Dermis microvascular lymphatic vessel endothelial cell (primary cell): ENCODE measurements at regions not wholly inside any gene's neighbourhood (a gene's known extent, or its start where the extent isn't known, plus 50 kb on each side); places are given as distances from the start of the nearest gene placed in this dataset.

Experiments used
- DNase-seq, 2 donors: peaks; one replicate each; pipeline versions ENCODE4 v3.0.0 to v3.0.0-alpha.2; 2010; ENCODE audit warnings: low read depth in 2 of 2

DNA sequence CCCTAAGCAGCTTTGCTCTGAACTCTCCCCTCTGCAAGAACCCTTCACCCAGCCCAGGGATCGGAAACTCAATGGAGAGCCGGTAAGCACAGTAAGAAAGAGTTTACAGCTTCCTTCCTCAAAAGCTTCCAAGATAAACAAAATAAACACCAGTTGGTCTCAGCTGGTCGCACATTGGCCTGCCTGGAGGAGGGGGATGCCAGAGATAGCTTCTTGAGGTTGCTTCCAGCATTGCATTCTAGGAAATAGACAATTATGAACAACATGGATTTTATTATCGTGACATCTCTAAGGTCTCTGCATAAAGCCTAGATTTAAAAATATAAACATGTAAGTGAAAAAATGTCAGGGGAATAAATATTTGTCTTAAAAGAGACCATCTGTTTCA is 141.5 kb upstream of the PKDCC start:
- DNase-seq, result peak in 1 of 2 donors; percentile 26

DNA sequence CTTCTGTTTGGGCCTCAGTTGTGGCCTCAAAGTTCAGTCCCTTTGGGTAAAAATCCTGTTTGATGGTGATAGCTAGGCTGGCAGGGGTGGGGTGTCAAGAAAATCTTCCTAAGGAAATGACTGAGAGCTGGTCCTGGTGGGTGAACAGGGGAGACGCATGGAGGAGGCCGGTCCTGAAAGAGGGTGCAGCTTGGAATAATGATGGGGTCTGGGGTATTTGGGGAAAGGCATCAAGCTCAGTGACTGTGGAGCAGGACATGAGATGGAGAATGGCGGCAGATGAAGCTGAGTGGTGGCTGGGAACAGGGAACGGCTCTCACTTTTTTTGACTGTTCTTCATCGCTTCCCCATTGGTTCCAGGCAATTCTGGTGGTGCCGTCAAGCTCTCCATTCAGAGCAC is 140.7 kb upstream of the PKDCC start:
- DNase-seq, result no peak

DNA sequence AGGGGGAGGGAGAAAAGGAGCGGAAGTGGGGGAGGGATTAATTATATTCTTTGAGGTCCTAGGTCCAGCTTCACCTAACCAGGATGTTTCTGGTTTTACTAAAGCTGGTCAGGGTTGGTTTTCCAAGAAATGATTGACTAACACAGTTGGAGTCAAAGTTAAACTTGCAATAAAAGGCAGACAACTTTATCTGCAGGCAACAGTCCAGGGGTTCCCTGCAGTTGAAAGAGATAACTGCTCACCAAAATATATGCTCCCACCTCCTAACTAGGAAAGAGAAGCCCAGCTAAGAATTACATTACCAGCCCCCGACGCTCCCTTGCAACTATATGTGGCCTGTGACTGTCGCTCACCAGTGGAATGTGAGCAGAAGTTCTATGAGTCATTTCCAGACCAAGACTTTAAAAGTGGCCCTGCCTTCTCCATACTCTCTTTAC is 140.0 kb upstream of the PKDCC start:
- no peak for DNase-seq

DNA sequence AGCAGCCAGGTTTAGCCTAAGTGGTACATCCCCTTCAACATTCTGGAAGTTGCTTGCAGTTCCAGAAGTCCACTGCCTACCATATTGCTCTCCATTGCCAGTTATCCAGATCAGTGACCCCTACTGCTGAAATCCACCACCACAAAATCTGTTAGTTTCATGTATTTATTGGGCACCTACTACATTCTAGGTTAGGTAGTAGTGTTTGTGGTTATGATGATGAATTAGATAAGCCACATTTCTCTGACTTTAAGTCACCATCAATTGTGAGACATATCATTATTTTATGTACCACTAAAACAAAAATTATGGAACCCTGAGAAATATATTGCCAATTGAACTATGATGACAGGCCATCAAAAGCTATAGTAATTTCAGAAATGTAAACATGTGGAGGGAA is 139.5 kb upstream of the PKDCC start:
- DNase-seq, result no peak

GRCh38 chr2:41909584-41909983 is 138.2 kb upstream of the PKDCC start:
- no peak for DNase-seq

DNA sequence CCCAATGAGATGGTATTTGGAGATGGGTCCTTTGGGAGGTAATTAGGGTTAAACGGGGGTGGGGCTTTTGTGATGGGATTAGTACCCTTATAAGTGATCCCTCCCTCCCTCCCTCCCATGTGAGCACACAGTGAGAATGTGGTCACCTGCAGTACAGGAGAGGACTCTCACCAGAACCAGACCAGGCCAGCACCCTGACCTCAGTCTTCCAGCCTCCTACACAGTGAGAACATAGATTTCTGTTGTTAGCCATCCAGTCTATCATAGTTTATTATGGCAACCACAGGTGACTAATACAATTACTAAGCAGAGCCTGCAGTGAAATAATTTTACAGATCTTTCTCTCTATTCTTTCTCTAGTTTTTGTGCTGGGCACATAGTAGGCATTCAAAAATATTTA is 137.7 kb upstream of the PKDCC start:
- DNase-seq, result no peak

- no peak for DNase-seq
These were observed 136.8 kb upstream of the PKDCC start for GRCh38 chr2:41911033-41911432.

DNA sequence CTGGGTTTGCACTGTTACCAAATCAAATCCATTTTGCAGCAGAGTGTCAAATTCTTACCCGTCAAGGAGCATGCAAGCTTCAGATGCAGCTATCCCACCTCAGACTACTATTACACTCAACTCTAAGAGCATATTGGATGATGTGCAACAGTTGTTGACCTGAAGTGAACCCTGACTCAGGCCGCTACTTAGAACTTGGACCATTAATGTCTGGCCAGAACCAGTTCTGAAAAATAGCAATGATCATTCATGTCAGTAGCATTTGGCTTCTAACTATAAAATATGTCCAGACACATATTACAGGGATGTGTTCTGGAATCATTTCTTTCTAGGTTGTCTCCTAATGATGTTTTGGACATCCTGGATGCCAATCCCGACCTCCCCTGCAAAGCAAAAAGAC is 135.5 kb upstream of the PKDCC start:
- no peak for DNase-seq

- no peak for DNase-seq
These were observed 135.0 kb upstream of the PKDCC start for GRCh38 chr2:41912776-41913175.

- no peak for DNase-seq
These were observed 134.5 kb upstream of the PKDCC start for GRCh38 chr2:41913311-41913710.

GRCh38 chr2:41913921-41914609 is 133.8 kb upstream of the PKDCC start:
- no peak for DNase-seq

DNA sequence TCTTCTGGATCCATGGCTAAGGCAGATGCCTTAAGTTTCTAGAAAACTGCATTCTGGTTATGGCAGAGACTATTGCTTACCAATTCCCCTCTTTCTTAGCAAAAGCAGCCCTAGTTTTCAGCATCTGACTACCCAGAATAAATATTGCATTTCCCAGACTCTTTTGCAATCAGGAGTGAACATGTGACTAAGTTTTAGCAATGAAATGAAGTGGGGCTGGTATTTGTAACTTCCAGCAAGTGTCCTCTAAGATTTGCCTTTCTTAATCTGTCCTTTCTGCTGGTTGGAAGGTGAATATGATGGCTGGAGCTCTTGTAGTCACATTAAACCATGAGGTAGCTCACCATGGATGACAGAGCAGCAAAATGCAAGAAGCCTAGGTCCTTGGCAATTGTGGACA is 132.9 kb upstream of the PKDCC start:
- DNase-seq, result no peak

DNA sequence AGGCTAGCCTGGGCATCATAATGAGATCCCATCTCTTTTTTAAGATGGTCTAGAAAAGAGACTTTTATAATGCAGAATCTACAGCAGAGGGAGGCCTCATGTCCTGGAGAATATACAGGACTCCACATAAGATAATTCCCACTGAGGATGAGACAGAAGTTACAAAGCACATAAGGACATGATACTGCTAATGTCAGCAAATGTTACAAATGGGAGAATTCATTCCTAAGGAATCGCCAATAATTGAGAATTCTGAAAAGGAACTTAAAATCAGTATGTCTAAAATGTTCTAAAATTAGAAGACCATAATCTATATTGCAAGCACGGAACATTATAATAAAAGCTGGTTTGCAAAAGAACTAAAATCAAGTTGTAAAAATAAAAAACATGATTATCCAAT is 131.6 kb upstream of the PKDCC start:
- DNase-seq, result no peak

- no peak for DNase-seq
These were observed 130.2 kb upstream of the PKDCC start for GRCh38 chr2:41917587-41917986.

DNA sequence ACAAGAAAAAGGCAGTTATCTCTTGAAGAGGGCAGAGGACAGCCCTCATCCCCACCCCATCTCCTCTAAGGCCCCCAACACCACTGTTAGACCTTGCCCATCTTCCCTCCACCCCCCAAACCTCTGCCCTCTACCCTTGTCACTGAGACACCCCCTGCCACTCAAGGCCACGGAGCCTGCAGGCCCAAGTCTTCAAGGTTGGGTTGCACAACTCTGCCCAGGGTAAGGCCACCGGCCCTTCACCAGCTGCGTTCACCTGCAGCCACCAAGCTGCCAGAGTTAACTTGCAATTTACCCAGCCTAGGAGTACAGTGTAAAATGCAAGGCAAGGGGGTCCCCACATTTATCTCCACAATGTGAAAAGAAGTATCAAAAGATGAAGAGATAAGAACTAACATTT is 128.7 kb upstream of the PKDCC start:
- DNase-seq, result no peak

DNA sequence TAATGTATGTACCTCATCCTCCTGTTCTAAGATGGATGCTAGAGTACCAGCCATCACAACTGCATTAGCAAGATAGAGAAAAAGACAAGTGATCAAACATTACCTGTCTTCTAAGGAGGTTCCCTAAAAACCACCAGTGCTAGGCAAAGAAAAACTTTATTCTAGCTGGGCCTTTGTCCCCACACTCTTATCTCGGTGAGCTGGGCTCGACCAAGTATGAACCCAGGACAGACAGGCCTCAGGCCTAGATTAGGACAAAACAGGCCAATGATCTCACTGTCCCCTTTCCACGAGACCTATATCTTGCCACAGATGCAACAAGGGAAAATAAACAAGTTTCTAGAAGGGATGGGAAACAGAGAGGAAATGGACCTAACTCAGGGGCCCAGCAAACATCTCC is 127.6 kb upstream of the PKDCC start:
- no peak for DNase-seq

- no peak for DNase-seq
These were observed 127.0 kb upstream of the PKDCC start for GRCh38 chr2:41920812-41921211.

DNA sequence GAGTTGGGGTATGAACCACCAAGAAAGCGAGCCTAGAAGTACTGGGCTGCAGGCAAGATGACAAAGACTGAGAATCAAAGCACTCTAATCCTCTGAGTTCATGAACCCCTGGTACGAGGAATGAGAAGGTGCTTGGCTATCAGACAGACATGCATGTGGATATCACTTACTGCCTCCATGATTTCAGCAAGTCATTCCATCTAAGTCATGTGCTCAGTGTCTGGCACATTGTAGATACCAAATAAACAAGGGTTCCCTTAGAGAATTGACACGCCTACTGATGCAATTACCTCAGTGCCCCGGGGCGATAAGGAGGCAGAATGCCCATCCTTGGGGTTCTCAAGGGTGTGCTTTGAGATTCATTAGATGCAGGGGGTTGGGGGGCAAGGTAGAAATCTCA is 125.6 kb upstream of the PKDCC start:
- DNase-seq, result no peak

DNA sequence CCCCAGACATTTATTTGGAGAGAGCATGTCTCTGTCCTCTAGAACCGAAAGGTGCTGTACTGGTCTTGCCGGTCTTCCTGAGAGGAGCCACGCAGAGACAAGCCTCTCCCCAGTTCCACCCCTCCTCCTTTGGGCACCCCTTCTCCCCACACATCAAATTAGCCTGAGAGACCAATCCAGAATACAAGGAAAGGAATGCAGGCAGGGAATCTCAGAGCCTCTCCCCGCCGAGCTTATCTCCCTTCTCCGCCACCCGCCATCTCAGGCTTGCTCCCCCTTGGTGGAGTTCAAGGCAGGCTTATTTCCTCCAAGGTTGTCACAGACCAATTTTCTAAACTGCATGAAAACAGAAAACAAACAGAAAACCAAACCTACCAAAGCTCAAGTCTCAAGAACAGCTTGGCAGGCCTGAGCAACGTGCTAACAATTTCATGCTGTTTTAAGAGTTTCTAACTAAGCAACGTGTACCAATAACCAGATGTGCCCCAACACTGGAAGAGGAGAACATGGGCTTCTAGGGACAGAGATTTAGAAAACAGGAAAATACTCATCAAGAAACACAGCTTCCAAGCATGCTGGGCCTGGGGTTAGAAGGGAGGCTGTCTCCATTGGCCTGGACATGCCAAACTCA is 124.5 kb upstream of the PKDCC start:
- DNase-seq, result no peak

DNA sequence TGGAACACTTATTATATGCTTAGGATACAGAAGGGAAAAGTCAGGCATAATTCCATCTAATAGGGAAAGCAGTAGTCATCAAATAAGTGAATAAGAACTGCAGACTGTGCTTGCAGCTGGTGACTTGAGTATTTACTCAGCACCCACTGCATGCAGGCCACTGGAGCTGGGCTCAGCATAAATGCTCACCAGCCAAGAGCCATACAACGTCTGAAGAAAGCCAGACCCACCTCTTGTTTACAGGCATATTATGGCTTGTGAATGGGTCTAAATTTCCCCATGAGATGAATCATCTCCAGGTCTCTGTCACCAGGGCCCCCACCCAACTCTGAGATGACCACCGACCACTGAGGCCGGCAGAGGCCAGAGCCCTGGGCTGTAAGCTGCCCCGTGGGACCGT is 123.8 kb upstream of the PKDCC start:
- DNase-seq, result no peak

DNA sequence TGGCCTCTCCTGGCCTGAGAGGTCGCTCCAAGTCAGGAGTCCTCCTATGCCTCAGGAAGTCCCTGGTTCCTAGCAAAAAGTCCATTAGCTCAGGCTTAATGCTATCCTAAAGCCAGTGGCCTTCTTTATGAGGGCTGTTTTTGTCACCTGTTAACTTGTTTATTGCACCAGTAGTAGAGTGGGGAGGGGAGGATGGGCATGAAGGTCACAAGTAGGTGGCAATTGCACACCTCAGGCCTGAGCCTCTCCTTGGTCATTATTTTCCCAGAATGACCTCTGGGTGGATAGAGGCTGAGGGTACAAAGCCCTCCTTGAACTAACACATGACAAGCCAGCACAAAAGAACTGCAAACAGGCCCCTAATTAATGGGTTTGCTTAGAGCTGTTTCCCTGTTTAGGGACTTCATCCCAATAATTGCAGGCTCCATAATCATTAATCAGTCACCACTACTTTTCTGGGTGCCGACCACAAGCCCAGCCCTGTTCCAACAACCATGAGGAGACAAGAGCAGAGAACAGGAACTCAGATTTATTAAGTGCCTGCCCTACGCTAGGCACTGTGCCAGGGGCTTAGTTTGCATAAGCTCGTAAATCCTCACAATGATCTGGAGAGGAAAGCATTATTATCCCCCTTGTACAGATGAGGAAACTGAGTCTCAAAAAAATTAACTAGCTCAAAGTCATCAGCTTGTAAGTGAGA is 123.0 kb upstream of the PKDCC start:
- no peak for DNase-seq

GRCh38 chr2:41925712-41926111 is 122.1 kb upstream of the PKDCC start:
- no peak for DNase-seq
